OCI-LY7 (cell line): ENCODE measurements at regions not wholly inside any gene's neighbourhood (a gene's known extent, or its start where the extent isn't known, plus 50 kb on each side); places are given as distances from the start of the nearest gene placed in this dataset.

ENCODE experiments used
- BruUV-seq: library from RNA; stranded (reverse); fragments of 400-500 nt; replicated peaks from 2 replicates; lab custom pipeline; 2021; lab: Mats Ljungman, UMichigan
- CTCF ChIA-PET: fragments of 300-600 bp; sonication (Branson Sonifier 250); formaldehyde crosslinking; loops from one replicate; lab custom pipeline; 2022; ENCODE audit warnings: antibody characterized with exemption; ENCODE audit not compliant: unreplicated experiment; lab: Charles Lee
- POLR2A ChIA-PET: fragments of 300-600 bp; sonication (Branson Sonifier 250); formaldehyde crosslinking; loops from one replicate; lab custom pipeline; 2022; ENCODE audit warnings: antibody characterized with exemption; lab: Charles Lee
- DNase-seq: peaks from one replicate; pipeline ENCODE4 v3.0.0-alpha.2; 2015; ENCODE audit warnings: low spot score
- H2AFZ ChIP-seq: fragments of 200-600 bp; sonication (generic), shearing (Covaris generic); 2 replicates; pipeline ENCODE4 v1.6.1; 2014; ENCODE audit warnings: mild to moderate bottlenecking, antibody characterized with exemption, low read length, moderate library complexity
- H3K27ac ChIP-seq: fragments of 200-600 bp; sonication (generic); 2 replicates; pipeline ENCODE4 v1.5.1; 2014; ENCODE audit warnings: mixed run types, low read depth, mild to moderate bottlenecking, moderate library complexity, low read length, inconsistent platforms; ENCODE audit not compliant: poor library complexity, severe bottlenecking
- H3K36me3 ChIP-seq: fragments of 200-600 bp; sonication (generic); 2 replicates; pipeline ENCODE4 v1.6.1; 2014; ENCODE audit warnings: mild to moderate bottlenecking, antibody characterized with exemption, low read length, moderate library complexity, mixed read lengths; ENCODE audit not compliant: insufficient read depth
- H3K4me1 ChIP-seq: fragments of 200-600 bp; sonication (generic); 2 replicates; pipeline ENCODE4 v1.5.1; 2014; ENCODE audit warnings: mild to moderate bottlenecking, low read length; ENCODE audit not compliant: insufficient read depth, poor library complexity, severe bottlenecking
- H3K4me2 ChIP-seq: fragments of 200-600 bp; sonication (generic); 2 replicates; pipeline ENCODE4 v1.6.1; 2014; ENCODE audit warnings: mild to moderate bottlenecking, low read length
- H3K4me3 ChIP-seq: fragments of 200-600 bp; sonication (generic); 2 replicates; pipeline ENCODE4 v1.5.1; 2014; ENCODE audit warnings: mild to moderate bottlenecking, low read depth, low read length; ENCODE audit not compliant: poor library complexity, severe bottlenecking
- H3K79me2 ChIP-seq: fragments of 200-600 bp; sonication (generic); 2 replicates; pipeline ENCODE4 v1.6.1; 2016; ENCODE audit warnings: low read depth, mild to moderate bottlenecking, low read length, moderate library complexity, mixed read lengths; ENCODE audit not compliant: insufficient read depth
- H3K9me2 ChIP-seq: fragments of 200-600 bp; sonication (generic); 2 replicates; pipeline ENCODE4 v1.6.1; 2016; ENCODE audit warnings: mild to moderate bottlenecking, low read length, mixed read lengths; ENCODE audit not compliant: insufficient read depth
- H3K9me3 ChIP-seq: fragments of 200-600 bp; sonication (generic); 2 replicates; pipeline ENCODE4 v1.6.1; 2014; ENCODE audit warnings: mild to moderate bottlenecking, mixed run types, low read length, mixed read lengths
- H4K20me1 ChIP-seq: fragments of 200-600 bp; sonication (generic); 2 replicates; pipeline ENCODE4 v1.6.1; 2014; ENCODE audit warnings: mild to moderate bottlenecking, antibody characterized with exemption, low read length, moderate library complexity, mixed read lengths; ENCODE audit not compliant: insufficient read depth
- EZH2phosphoT487 ChIP-seq: fragments of 200-600 bp; sonication (generic); IDR thresholded peaks from 2 replicates; pipeline ENCODE4 v1.6.1; 2018; ENCODE audit warnings: low read depth, borderline replicate concordance, mild to moderate bottlenecking, mixed run types, antibody characterized with exemption, low read length, moderate library complexity, mixed read lengths
- intact Hi-C: fragments of 100-400 bp; cut with micrococcal nuclease; formaldehyde crosslinking; loops from one replicate; pipeline ENCODE4 v1.10.0; 2022; ENCODE audit not compliant: unreplicated experiment
- TF ChIP-seq, protein P1 (sequence below): fragments of 200-600 bp; sonication (generic); conservative IDR thresholded peaks from 2 replicates; pipeline ENCODE4 v1.5.1; 2014; ENCODE audit warnings: mild to moderate bottlenecking, antibody characterized with exemption, low read length, moderate library complexity, mixed read lengths

DNA sequence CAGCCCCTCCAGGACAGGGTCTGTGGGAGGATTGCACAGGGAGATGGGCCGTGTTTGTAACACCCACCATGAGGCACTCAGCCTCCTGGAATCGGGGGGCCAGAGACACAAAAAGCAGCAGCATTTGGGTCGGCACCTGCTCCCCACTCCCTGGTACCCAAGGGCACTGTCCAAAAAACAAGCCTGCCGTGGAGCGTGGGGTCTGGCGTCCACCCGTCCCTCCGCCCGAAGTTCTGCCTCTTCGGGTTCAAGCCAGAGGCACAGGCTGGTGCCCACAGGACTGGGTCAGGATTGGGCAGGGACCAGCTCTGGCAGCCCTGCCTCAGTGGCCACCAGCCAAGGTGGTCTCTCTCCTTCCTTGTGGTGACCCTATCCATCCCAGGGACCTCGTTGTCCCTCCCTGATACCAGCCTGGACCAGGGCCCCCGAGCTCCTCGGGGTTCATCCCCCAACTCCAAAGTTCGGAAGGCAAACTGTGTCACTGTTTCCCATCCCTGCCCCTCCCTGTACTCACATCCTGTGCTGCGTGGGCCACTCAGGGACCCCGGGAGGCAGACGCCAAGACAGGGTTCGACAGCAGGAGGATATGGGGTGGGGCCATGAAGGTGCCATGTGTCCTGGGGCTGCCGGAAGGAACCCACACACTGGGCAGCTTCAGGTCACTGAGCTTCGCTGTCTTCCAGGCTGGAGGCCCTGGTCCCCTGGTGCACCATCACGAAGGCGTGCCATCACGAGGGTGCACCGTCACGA is 126.0 kb upstream of the HDAC4 start:
- ChIA-PET CTCF (no interaction called here), POLR2A (no interaction called here)
- Histone ChIP-seq H2AFZ (no peak overlapping the region), H3K9me2 (no peaks in the 10 kb centered on the region), H3K4me3 (no peak overlapping the region), H4K20me1 (no peaks in the 10 kb centered on the region), H3K79me2 (no peaks in the 10 kb centered on the region), H3K9me3 (no peaks in the 10 kb centered on the region), H3K27ac (no peak overlapping the region), H3K4me2 (no peak overlapping the region), H3K4me1 (no peaks in the 10 kb centered on the region), H3K36me3 (no peaks in the 10 kb centered on the region)
- intact Hi-C loops, result no loop called here
- TF ChIP-seq, protein P1, sequence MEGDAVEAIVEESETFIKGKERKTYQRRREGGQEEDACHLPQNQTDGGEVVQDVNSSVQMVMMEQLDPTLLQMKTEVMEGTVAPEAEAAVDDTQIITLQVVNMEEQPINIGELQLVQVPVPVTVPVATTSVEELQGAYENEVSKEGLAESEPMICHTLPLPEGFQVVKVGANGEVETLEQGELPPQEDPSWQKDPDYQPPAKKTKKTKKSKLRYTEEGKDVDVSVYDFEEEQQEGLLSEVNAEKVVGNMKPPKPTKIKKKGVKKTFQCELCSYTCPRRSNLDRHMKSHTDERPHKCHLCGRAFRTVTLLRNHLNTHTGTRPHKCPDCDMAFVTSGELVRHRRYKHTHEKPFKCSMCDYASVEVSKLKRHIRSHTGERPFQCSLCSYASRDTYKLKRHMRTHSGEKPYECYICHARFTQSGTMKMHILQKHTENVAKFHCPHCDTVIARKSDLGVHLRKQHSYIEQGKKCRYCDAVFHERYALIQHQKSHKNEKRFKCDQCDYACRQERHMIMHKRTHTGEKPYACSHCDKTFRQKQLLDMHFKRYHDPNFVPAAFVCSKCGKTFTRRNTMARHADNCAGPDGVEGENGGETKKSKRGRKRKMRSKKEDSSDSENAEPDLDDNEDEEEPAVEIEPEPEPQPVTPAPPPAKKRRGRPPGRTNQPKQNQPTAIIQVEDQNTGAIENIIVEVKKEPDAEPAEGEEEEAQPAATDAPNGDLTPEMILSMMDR, result no peak
- TF ChIP-seq EZH2phosphoT487, result no peak
- DNase-seq, result no peak
- no TSS peak for BruUV-seq

GRCh38 chr2:239526038-239526437 is 125.2 kb upstream of the HDAC4 start:
- Histone ChIP-seq H3K4me1 (no peaks in the 10 kb centered on the region), H4K20me1 (no peaks in the 10 kb centered on the region), H3K36me3 (no peaks in the 10 kb centered on the region), H3K4me2 (no peak overlapping the region), H3K9me2 (no peaks in the 10 kb centered on the region), H3K27ac (no peak overlapping the region), H3K79me2 (no peaks in the 10 kb centered on the region), H2AFZ (no peak overlapping the region), H3K9me3 (no peaks in the 10 kb centered on the region), H3K4me3 (no peak overlapping the region)
- DNase-seq, result no peak
- CTCF ChIA-PET, result no interaction called here
- intact Hi-C loops, result no loop called here
- POLR2A ChIA-PET, result no interaction called here
- no peak for TF ChIP-seq EZH2phosphoT487
- TF ChIP-seq, protein P1, result no peak
- no TSS peak for BruUV-seq

DNA sequence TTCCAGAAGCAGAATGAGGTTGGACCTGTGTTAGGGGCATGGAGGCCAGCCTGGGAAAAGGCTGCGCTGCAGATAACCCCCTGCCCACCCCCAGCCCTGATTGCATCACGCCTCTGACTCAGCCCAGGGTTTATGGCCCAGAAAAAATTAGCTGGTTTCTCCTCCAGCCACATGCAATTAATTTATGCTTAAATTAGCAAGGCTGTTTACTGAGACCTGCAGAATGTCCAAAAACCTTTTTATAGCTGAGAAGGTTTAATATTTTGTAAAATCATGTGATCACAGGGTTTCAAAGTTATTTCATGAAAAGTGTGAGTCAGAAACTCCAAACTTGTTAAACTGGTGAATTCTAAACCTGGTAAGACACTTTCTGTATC is 123.1 kb upstream of the HDAC4 start:
- no TSS peak for BruUV-seq
- ChIA-PET CTCF (no interaction called here), POLR2A (interaction anchor here (0.6 kb wide), 1 partner anchor 407 kb away, joined by 3 read pairs; no protein-coding TSS in a partner anchor)

More for the DNA sequence above, 123.1 kb upstream of the HDAC4 start:
- Histone ChIP-seq H2AFZ (no peak overlapping the region), H4K20me1 (no peaks in the 10 kb centered on the region), H3K9me2 (no peaks in the 10 kb centered on the region), H3K9me3 (no peaks in the 10 kb centered on the region), H3K79me2 (no peaks in the 10 kb centered on the region), H3K4me1 (no peaks in the 10 kb centered on the region), H3K36me3 (no peaks in the 10 kb centered on the region), H3K4me3 (no peak overlapping the region), H3K27ac (no peak overlapping the region), H3K4me2 (no peak overlapping the region)
- DNase-seq, result no peak
- intact Hi-C loops, result no loop called here
- TF ChIP-seq, protein P1, result no peak
- TF ChIP-seq EZH2phosphoT487, result no peak
